ENCODE measurements at regions not wholly inside any gene's neighbourhood (a gene's known extent, or its start where the extent isn't known, plus 50 kb on each side); places are given as distances from the start of the nearest gene placed in this dataset.

GRCh38 chr2:126990605-126991532 is 92.2 kb downstream of the TEX51 start:
- no peak for DNase-seq

- DNase-seq, result no peak
Measured at GRCh38 chr2:126994340-126994777, 95.7 kb downstream of the TEX51 start.

GRCh38 chr2:126995621-126996377 is 97.1 kb downstream of the TEX51 start:
- DNase-seq, result no peak

- DNase-seq, result no peak
Measured at GRCh38 chr2:126996378-126996699, 97.6 kb downstream of the TEX51 start.
